IMR-90 (cell line): ENCODE measurements at regions not wholly inside any gene's neighbourhood (a gene's known extent, or its start where the extent isn't known, plus 50 kb on each side); places are given as distances from the start of the nearest gene placed in this dataset.

Experiments
- ATAC-seq: fragments of 200-7000 bp; cut with Tn5 transposase; 2 replicates; pipeline ENCODE4 v1.9.1; 2020; ENCODE audit warnings: low read depth, mild to moderate bottlenecking, moderate library complexity
- BruUV-seq: library from RNA; stranded (reverse); fragments of 400-500 nt; replicated peaks from 2 replicates; lab custom pipeline; 2021; lab: Mats Ljungman, UMichigan
- CTCF ChIA-PET: fragments of 300-600 bp; formaldehyde crosslinking; extraction: SDS; loops from one replicate; lab custom pipeline; 2021; ENCODE audit warnings: antibody characterized with exemption; lab: Yijun Ruan, JAX
- POLR2A ChIA-PET: fragments of 300-600 bp; sonication (Branson Sonifier 250); formaldehyde crosslinking; loops from one replicate; lab custom pipeline; 2022; ENCODE audit warnings: antibody characterized with exemption; ENCODE audit not compliant: unreplicated experiment; lab: Charles Lee
- DNase-seq: peaks from one replicate; pipeline ENCODE4 v3.0.0; 2013
- H2AFZ ChIP-seq: replicated peaks from 2 replicates; pipeline ENCODE3; 2013; ENCODE audit warnings: low read length, mild to moderate bottlenecking; ENCODE audit not compliant: poor library complexity
- H2AK5ac ChIP-seq: 2 replicates; pipeline ENCODE4 v1.6.1; 2013; ENCODE audit warnings: low read depth, low read length, inconsistent platforms
- H2AK9ac ChIP-seq: replicated peaks from 2 replicates; pipeline ENCODE3; 2013; ENCODE audit warnings: mild to moderate bottlenecking, low read depth, low read length, moderate library complexity; ENCODE audit not compliant: poor library complexity
- H2BK120ac ChIP-seq: 2 replicates; pipeline ENCODE4 v1.6.1; 2013; ENCODE audit warnings: low read depth, low read length, inconsistent platforms
- H2BK15ac ChIP-seq: 3 replicates; pipeline ENCODE4 v1.6.1; 2013; ENCODE audit warnings: low read depth, low read length, inconsistent platforms
- H2BK20ac ChIP-seq: 2 replicates; pipeline ENCODE4 v1.6.1; 2013; ENCODE audit warnings: low read depth, mild to moderate bottlenecking, inconsistent platforms, low read length, moderate library complexity
- H2BK5ac ChIP-seq: 2 replicates; pipeline ENCODE4 v1.6.1; 2013; ENCODE audit warnings: mild to moderate bottlenecking, low read depth, low read length, inconsistent platforms; ENCODE audit not compliant: poor library complexity, severe bottlenecking
- H3K14ac ChIP-seq: replicated peaks from 2 replicates; pipeline ENCODE4 v1.6.1; 2013; ENCODE audit warnings: low read depth, low read length, inconsistent platforms
- H3K18ac ChIP-seq: 2 replicates; pipeline ENCODE4 v1.6.1; 2013; ENCODE audit warnings: low read depth, low read length, control low read depth
- H3K23ac ChIP-seq: 2 replicates; pipeline ENCODE4 v1.6.1; 2013; ENCODE audit warnings: low read depth, low read length, inconsistent platforms
- H3K27ac ChIP-seq: 2 replicates; pipeline ENCODE4 v1.5.1; 2013; ENCODE audit warnings: mild to moderate bottlenecking, control low read depth, low read length; ENCODE audit not compliant: insufficient read depth
- H3K27me3 ChIP-seq: 2 replicates; pipeline ENCODE4 v1.6.1; 2013; ENCODE audit warnings: low read length; ENCODE audit not compliant: control insufficient read depth, insufficient read depth
- H3K36me3 ChIP-seq: 2 replicates; pipeline ENCODE4 v1.6.1; 2013; ENCODE audit warnings: low read length, mixed read lengths; ENCODE audit not compliant: control insufficient read depth, insufficient read depth
- H3K4ac ChIP-seq: 2 replicates; pipeline ENCODE4 v1.6.1; 2013; ENCODE audit warnings: low read depth, low read length, inconsistent platforms
- H3K4me1 ChIP-seq: 2 replicates; pipeline ENCODE4 v1.6.1; 2013; ENCODE audit warnings: low read length, mixed read lengths; ENCODE audit not compliant: control insufficient read depth, insufficient read depth
- H3K4me2 ChIP-seq: 2 replicates; pipeline ENCODE4 v1.6.1; 2013; ENCODE audit warnings: low read depth, mild to moderate bottlenecking, control low read depth, low read length, moderate library complexity
- H3K4me3 ChIP-seq: 2 replicates; pipeline ENCODE4 v1.5.1; 2013; ENCODE audit warnings: low read depth, mild to moderate bottlenecking, control low read depth, low read length, moderate library complexity; ENCODE audit not compliant: insufficient read depth
- H3K56ac ChIP-seq: 2 replicates; pipeline ENCODE4 v1.6.1; 2013; ENCODE audit warnings: low read length, inconsistent platforms; ENCODE audit not compliant: insufficient read depth; ENCODE audit errors: extremely low read depth
- H3K79me1 ChIP-seq, 2 experiments: 2 replicates each; pipeline ENCODE4 v1.6.1; 2013; ENCODE audit warnings: low read length in 2 of 2, inconsistent platforms in 1 of 2, low read depth in 1 of 2
- H3K9ac ChIP-seq: 2 replicates; pipeline ENCODE4 v1.6.1; 2013; ENCODE audit warnings: low read depth, low read length, control low read depth
- H3K9me1 ChIP-seq: 2 replicates; pipeline ENCODE4 v1.6.1; 2013; ENCODE audit warnings: low read length, inconsistent platforms; ENCODE audit not compliant: insufficient read depth
- H3K9me3 ChIP-seq: 2 replicates; pipeline ENCODE4 v1.6.1; 2013; ENCODE audit warnings: low read length; ENCODE audit not compliant: control insufficient read depth, insufficient read depth
- H4K20me1 ChIP-seq: 2 replicates; pipeline ENCODE4 v1.6.1; 2013; ENCODE audit warnings: low read length, inconsistent platforms; ENCODE audit not compliant: insufficient read depth
- H4K5ac ChIP-seq: 2 replicates; pipeline ENCODE4 v1.6.1; 2013; ENCODE audit warnings: mild to moderate bottlenecking, low read depth, low read length, control low read depth
- H4K8ac ChIP-seq, 2 experiments: 2 replicates each; pipeline ENCODE4 v1.6.1; 2013; ENCODE audit warnings: low read depth in 2 of 2, low read length in 2 of 2, control low read depth in 1 of 2, inconsistent platforms in 1 of 2
- H4K91ac ChIP-seq: 2 replicates; pipeline ENCODE4 v1.6.1; 2013; ENCODE audit warnings: low read depth, low read length, inconsistent platforms; ENCODE audit not compliant: insufficient read depth
- MAFK ChIP-seq: IDR thresholded peaks from 2 replicates; pipeline ENCODE4 v1.6.1; 2012; ENCODE audit warnings: low read depth, low read length, improper control_type of control experiment
- MAZ ChIP-seq: IDR thresholded peaks from 2 replicates; pipeline ENCODE4 v1.6.1; 2012; ENCODE audit warnings: low read depth, mild to moderate bottlenecking, low read length, improper control_type of control experiment, moderate library complexity, borderline replicate concordance
- WGBS, 2 experiments: methylation state at CpG; one replicate each; pipeline versions ENCODE4 v1.1.5 to v1.1.7; 2013; ENCODE audit warnings: missing lambda C conversion rate in 2 of 2; ENCODE audit not compliant: insufficient read length in 1 of 2; ENCODE audit errors: extremely low coverage in 2 of 2; 5-methylcytosine and 5-hydroxymethylcytosine counted together
- dilution Hi-C: fragments of 300-500 bp; cut with HindIII; formaldehyde crosslinking; loops from one replicate; pipeline ENCODE4 v1.14.3; 2018; ENCODE audit warnings: low sequenced_read_pairs; ENCODE audit not compliant: unreplicated experiment
- in situ Hi-C: fragments of 300-500 bp; cut with MboI; formaldehyde crosslinking; loops from 3 replicates; pipeline ENCODE4 v1.14.3; 2019; ENCODE audit warnings: low sequenced_read_pairs, inconsistent platforms, mixed read lengths
- intact Hi-C: fragments of 100-400 bp; cut with micrococcal nuclease; formaldehyde crosslinking; loops from 2 replicates; pipeline ENCODE4 v1.10.0; 2022
- TF ChIP-seq, protein P1 (sequence below): conservative IDR thresholded peaks from 2 replicates; pipeline ENCODE4 v1.5.1; 2012; ENCODE audit warnings: mild to moderate bottlenecking, low read depth, low read length, improper control_type of control experiment

DNA sequence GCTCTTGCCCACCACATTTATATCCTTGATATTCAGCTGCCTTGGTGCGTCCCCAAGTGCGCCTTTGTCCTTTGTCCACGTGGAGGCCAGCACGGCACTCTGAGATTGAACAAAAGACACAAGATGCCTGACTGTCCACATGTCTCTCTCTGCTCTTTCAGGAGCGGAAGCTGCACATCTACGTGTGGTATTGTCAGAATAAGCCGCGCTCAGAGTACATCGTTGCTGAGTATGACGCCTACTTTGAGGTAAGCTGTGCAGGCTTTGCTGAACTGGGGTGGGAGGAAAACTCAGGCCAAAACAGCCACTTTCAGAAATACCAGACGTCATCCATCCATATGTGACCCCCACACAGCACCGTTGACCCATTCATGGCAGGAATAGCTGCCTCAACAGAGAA is 72.0 kb upstream of the UMPS start:
- in situ Hi-C loops: no loop called here
- Histone ChIP-seq H2BK5ac (no peak overlapping the region), H3K4me2 (no peak overlapping the region), H3K23ac (no peak overlapping the region), H2BK15ac (no peak overlapping the region), H3K14ac (no peak overlapping the region), H4K8ac (no peak overlapping the region), H3K18ac (no peak overlapping the region), H4K5ac (no peak overlapping the region), H3K4me3 (no peak overlapping the region), H3K9me1 (no peaks in the 10 kb centered on the region; the same call in 1 of the 2 replicates), H4K91ac (no peak overlapping the region), H2BK20ac (no peak overlapping the region), H3K9ac (no peak overlapping the region), H3K4ac (no peak overlapping the region), H2AFZ (no peak overlapping the region), H3K4me1 (no peaks in the 10 kb centered on the region), H3K27me3 (peaks cover 2% of the 10 kb centered on the region; the same call in 1 of the 2 replicates), H3K79me1 (no peaks in the 10 kb centered on the region), H3K36me3 (no peaks in the 10 kb centered on the region), H3K9me3 (no peaks in the 10 kb centered on the region), H3K56ac (no peak overlapping the region), H2BK120ac (no peak overlapping the region), H3K27ac (no peak overlapping the region), H2AK9ac (no peak overlapping the region), H2AK5ac (no peak overlapping the region), H4K20me1 (no peaks in the 10 kb centered on the region)
- ATAC-seq: no peak
- POLR2A ChIA-PET: no interaction called here
- TF ChIP-seq MAZ (no peak), MAFK (no peak)
- TF ChIP-seq, protein P1, sequence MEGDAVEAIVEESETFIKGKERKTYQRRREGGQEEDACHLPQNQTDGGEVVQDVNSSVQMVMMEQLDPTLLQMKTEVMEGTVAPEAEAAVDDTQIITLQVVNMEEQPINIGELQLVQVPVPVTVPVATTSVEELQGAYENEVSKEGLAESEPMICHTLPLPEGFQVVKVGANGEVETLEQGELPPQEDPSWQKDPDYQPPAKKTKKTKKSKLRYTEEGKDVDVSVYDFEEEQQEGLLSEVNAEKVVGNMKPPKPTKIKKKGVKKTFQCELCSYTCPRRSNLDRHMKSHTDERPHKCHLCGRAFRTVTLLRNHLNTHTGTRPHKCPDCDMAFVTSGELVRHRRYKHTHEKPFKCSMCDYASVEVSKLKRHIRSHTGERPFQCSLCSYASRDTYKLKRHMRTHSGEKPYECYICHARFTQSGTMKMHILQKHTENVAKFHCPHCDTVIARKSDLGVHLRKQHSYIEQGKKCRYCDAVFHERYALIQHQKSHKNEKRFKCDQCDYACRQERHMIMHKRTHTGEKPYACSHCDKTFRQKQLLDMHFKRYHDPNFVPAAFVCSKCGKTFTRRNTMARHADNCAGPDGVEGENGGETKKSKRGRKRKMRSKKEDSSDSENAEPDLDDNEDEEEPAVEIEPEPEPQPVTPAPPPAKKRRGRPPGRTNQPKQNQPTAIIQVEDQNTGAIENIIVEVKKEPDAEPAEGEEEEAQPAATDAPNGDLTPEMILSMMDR: no peak
- BruUV-seq: no TSS peak
- CTCF ChIA-PET: no interaction called here
- no peak for DNase-seq
- 92% methylated on average over 2 of the region's 12 CpGs; no CpG with 5 or more reads in 1 of the 2 experiments for WGBS, 2 experiments
- intact Hi-C loops: no loop called here
- dilution Hi-C loops: no loop called here
